GM18870 (cell line): ENCODE measurements at regions not wholly inside any gene's neighbourhood (a gene's known extent, or its start where the extent isn't known, plus 50 kb on each side); places are given as distances from the start of the nearest gene placed in this dataset.

Experiments used
- ATAC-seq: cut with Tn5 transposase; IDR thresholded peaks from one replicate; pipeline ENCODE4 v1.9.1; 2021; ENCODE audit warnings: moderate library complexity; ENCODE audit not compliant: unreplicated experiment

- no peak for ATAC-seq
Observed at GRCh38 chr6:26149240-26149639, 62.0 kb downstream of the HFE start.

GRCh38 chr6:26152226-26153101 lies 65.2 kb downstream of the HFE start:
- no peak for ATAC-seq

- no peak for ATAC-seq
Observed at GRCh38 chr6:26155061-26155930, 68.1 kb downstream of the HFE start.

GRCh38 chr6:26156105-26156849 lies 69.0 kb downstream of the HFE start:
- peak; percentile 23 for ATAC-seq

- peak; percentile 4 for ATAC-seq
Observed at GRCh38 chr6:26156850-26157250, 69.6 kb downstream of the HFE start.

- ATAC-seq: peak; percentile 72
Observed at GRCh38 chr6:26157251-26158075, 70.2 kb downstream of the HFE start.

GRCh38 chr6:26158076-26158580 lies 70.9 kb downstream of the HFE start:
- ATAC-seq: no peak

- no peak for ATAC-seq
Observed at GRCh38 chr6:26158581-26159356, 71.5 kb downstream of the HFE start.

- ATAC-seq: no peak
Observed at GRCh38 chr6:26159357-26160273, 72.4 kb downstream of the HFE start.

- no peak for ATAC-seq
Observed at GRCh38 chr6:26161322-26161721, 74.1 kb downstream of the HFE start.

- ATAC-seq: no peak
Observed at GRCh38 chr6:26162399-26162798, 75.2 kb downstream of the HFE start.

GRCh38 chr6:26163427-26164119 lies 76.3 kb downstream of the HFE start:
- ATAC-seq: no peak

- no peak for ATAC-seq
Observed at GRCh38 chr6:26164120-26164505, 76.9 kb downstream of the HFE start.

GRCh38 chr6:26165261-26165790 lies 78.1 kb downstream of the HFE start:
- no peak for ATAC-seq

- ATAC-seq: no peak
Observed at GRCh38 chr6:26170181-26170580, 83.0 kb downstream of the HFE start.

GRCh38 chr6:26170951-26171841 lies 84.0 kb downstream of the HFE start:
- no peak for ATAC-seq

GRCh38 chr6:26172608-26172968 lies 85.4 kb downstream of the HFE start:
- no peak for ATAC-seq
